Astrocyte (in vitro differentiated cells and primary cell): ENCODE measurements at regions not wholly inside any gene's neighbourhood (a gene's known extent, or its start where the extent isn't known, plus 50 kb on each side); places are given as distances from the start of the nearest gene placed in this dataset.

ENCODE experiments used
- DNase-seq: peaks from one replicate; pipeline ENCODE4 v3.0.0-alpha.2; 2010; ENCODE audit warnings: low read depth
- FAIRE-seq: peaks from 2 replicates; lab custom pipeline; 2011; peaks lifted over from hg19 to GRCh38; lab: Jason Lieb, UNC
- H2AFZ ChIP-seq: 2 replicates; pipeline ENCODE4 v1.6.0; 2012; ENCODE audit warnings: low read depth, low read length, inconsistent platforms
- H3K27ac ChIP-seq: 2 replicates; pipeline ENCODE4 v1.5.1; 2011; ENCODE audit warnings: low read depth, low read length, inconsistent platforms
- H3K27me3 ChIP-seq: 2 replicates; pipeline ENCODE4 v1.6.0; 2011; ENCODE audit warnings: low read length, inconsistent platforms; ENCODE audit not compliant: insufficient read depth
- H3K36me3 ChIP-seq: 2 replicates; pipeline ENCODE4 v1.5.1; 2011; ENCODE audit warnings: low read length, inconsistent platforms; ENCODE audit not compliant: insufficient read depth
- H3K4me1 ChIP-seq: 2 replicates; pipeline ENCODE4 v1.5.1; 2011; ENCODE audit warnings: low read length, inconsistent platforms; ENCODE audit not compliant: insufficient read depth
- H3K4me2 ChIP-seq: 2 replicates; pipeline ENCODE4 v1.6.0; 2012; ENCODE audit warnings: low read length, inconsistent platforms
- H3K4me3 ChIP-seq: 2 replicates; pipeline ENCODE4 v1.5.1; 2011; ENCODE audit warnings: low read depth, mild to moderate bottlenecking, low read length, inconsistent platforms; ENCODE audit not compliant: insufficient read depth
- H3K79me2 ChIP-seq: 2 replicates; pipeline ENCODE4 v1.6.0; 2012; ENCODE audit warnings: mild to moderate bottlenecking, low read length, inconsistent platforms; ENCODE audit not compliant: insufficient read depth
- H3K9ac ChIP-seq: 2 replicates; pipeline ENCODE4 v1.6.0; 2012; ENCODE audit warnings: mild to moderate bottlenecking, low read length, inconsistent platforms
- H3K9me3 ChIP-seq: 2 replicates; pipeline ENCODE4 v1.5.1; 2012; ENCODE audit warnings: low read depth, mild to moderate bottlenecking, low read length, inconsistent platforms; ENCODE audit not compliant: insufficient read depth
- H4K20me1 ChIP-seq: 2 replicates; pipeline ENCODE4 v1.6.0; 2012; ENCODE audit warnings: low read length, inconsistent platforms; ENCODE audit not compliant: insufficient read depth
- H3K27ac Mint-ChIP-seq: one replicate; pipeline ENCODE4 v1.8.0; 2021; ENCODE audit warnings: mild to moderate bottlenecking, mixed read lengths; ENCODE audit not compliant: unreplicated experiment
- H3K27me3 Mint-ChIP-seq: one replicate; pipeline ENCODE4 v1.8.0; 2021; ENCODE audit warnings: low read depth, mixed read lengths; ENCODE audit not compliant: unreplicated experiment
- H3K36me3 Mint-ChIP-seq: one replicate; pipeline ENCODE4 v1.8.0; 2021; ENCODE audit warnings: low read depth, mixed read lengths; ENCODE audit not compliant: unreplicated experiment
- H3K4me1 Mint-ChIP-seq: one replicate; pipeline ENCODE4 v1.8.0; 2021; ENCODE audit warnings: low read depth, mixed read lengths; ENCODE audit not compliant: unreplicated experiment
- H3K4me3 Mint-ChIP-seq: one replicate; pipeline ENCODE4 v1.8.0; 2021; ENCODE audit warnings: mild to moderate bottlenecking, moderate library complexity, mixed read lengths; ENCODE audit not compliant: unreplicated experiment
- H3K9me3 Mint-ChIP-seq: one replicate; pipeline ENCODE4 v1.8.0; 2021; ENCODE audit warnings: mild to moderate bottlenecking, mixed read lengths; ENCODE audit not compliant: unreplicated experiment
- CTCF ChIP-seq: IDR thresholded peaks from 2 replicates; pipeline ENCODE4 v1.5.1; 2011; ENCODE audit warnings: low read depth, mild to moderate bottlenecking, inconsistent platforms, low read length, moderate library complexity; ENCODE audit not compliant: insufficient read depth
- EZH2 ChIP-seq: IDR thresholded peaks from 2 replicates; pipeline ENCODE4 v1.6.1; 2012; ENCODE audit warnings: mild to moderate bottlenecking, low read length, inconsistent platforms; ENCODE audit not compliant: insufficient read depth

GRCh38 chr22:34330432-34330831 lies 410.2 kb upstream of the LARGE1 start:
- Histone ChIP-seq H3K36me3 (no peaks in the 10 kb centered on the region), H3K9ac (no peak overlapping the region), H3K4me2 (no peak overlapping the region), H4K20me1 (no peaks in the 10 kb centered on the region), H3K9me3 (peaks cover 8% of the 10 kb centered on the region), H3K79me2 (no peaks in the 10 kb centered on the region), H3K27ac (no peak overlapping the region), H3K4me3 (no peak overlapping the region), H3K4me1 (no peaks in the 10 kb centered on the region), H3K27me3 (no peaks in the 10 kb centered on the region), H2AFZ (no peak overlapping the region)
- DNase-seq = no peak
- Mint-ChIP-seq H3K4me1 (no peaks in the 10 kb centered on the region), H3K4me3 (no peak overlapping the region), H3K9me3 (peaks cover 5% of the 10 kb centered on the region), H3K27me3 (no peaks in the 10 kb centered on the region), H3K27ac (no peak overlapping the region), H3K36me3 (no peaks in the 10 kb centered on the region)
- no peak for FAIRE-seq
- TF ChIP-seq EZH2 (no peak), CTCF (no peak)

GRCh38 chr22:34333285-34333684 lies 413.0 kb upstream of the LARGE1 start:
- no peak overlapping the region for H3K27ac ChIP-seq
- H3K27me3 ChIP-seq = no peaks in the 10 kb centered on the region
- Mint-ChIP-seq H3K4me1 (no peaks in the 10 kb centered on the region), H3K9me3 (peaks cover 5% of the 10 kb centered on the region), H3K27me3 (no peaks in the 10 kb centered on the region), H3K27ac (no peak overlapping the region), H3K4me3 (no peak overlapping the region), H3K36me3 (no peaks in the 10 kb centered on the region)
- H3K4me3 ChIP-seq = no peak overlapping the region
- H3K4me1 ChIP-seq = no peaks in the 10 kb centered on the region
- H3K9ac ChIP-seq = no peak overlapping the region
- H4K20me1 ChIP-seq = no peaks in the 10 kb centered on the region
- no peaks in the 10 kb centered on the region for H3K36me3 ChIP-seq
- H3K4me2 ChIP-seq = no peak overlapping the region
- TF ChIP-seq EZH2 (no peak), CTCF (no peak)
- H3K9me3 ChIP-seq = peaks cover 8% of the 10 kb centered on the region
- FAIRE-seq = no peak
- H3K79me2 ChIP-seq = no peaks in the 10 kb centered on the region
- no peak overlapping the region for H2AFZ ChIP-seq
- DNase-seq = no peak

GRCh38 chr22:34334893-34335292 lies 414.6 kb upstream of the LARGE1 start:
- H3K4me1 Mint-ChIP-seq = no peaks in the 10 kb centered on the region
- H3K4me2 ChIP-seq = no peak overlapping the region

More at GRCh38 chr22:34334893-34335292, 414.6 kb upstream of the LARGE1 start:
- Histone ChIP-seq H3K27ac (no peak overlapping the region), H3K36me3 (no peaks in the 10 kb centered on the region), H3K4me1 (no peaks in the 10 kb centered on the region), H3K9me3 (peaks cover 8% of the 10 kb centered on the region), H3K79me2 (no peaks in the 10 kb centered on the region), H2AFZ (no peak overlapping the region), H3K4me3 (no peak overlapping the region), H4K20me1 (no peaks in the 10 kb centered on the region), H3K9ac (no peak overlapping the region), H3K27me3 (no peaks in the 10 kb centered on the region)
- TF ChIP-seq CTCF = no peak
- no peak for TF ChIP-seq EZH2
- no peak for DNase-seq
- no peak overlapping the region for H3K4me3 Mint-ChIP-seq
- H3K27ac Mint-ChIP-seq = no peak overlapping the region
- H3K27me3 Mint-ChIP-seq = no peaks in the 10 kb centered on the region
- peaks cover 5% of the 10 kb centered on the region for H3K9me3 Mint-ChIP-seq
- no peak for FAIRE-seq
- no peaks in the 10 kb centered on the region for H3K36me3 Mint-ChIP-seq
